Left kidney (tissue), 1 donor: ENCODE measurements at regions not wholly inside any gene's neighbourhood (a gene's known extent, or its start where the extent isn't known, plus 50 kb on each side); places are given as distances from the start of the nearest gene placed in this dataset.

ENCODE experiments used
- DNase-seq: peaks from one replicate; pipeline ENCODE4 v3.0.0-alpha.2; 2013

GRCh38 chr13:72164811-72165210, 297.8 kb upstream of the DACH1 start:
- DNase-seq = no peak

- no peak for DNase-seq
These were observed 296.7 kb upstream of the DACH1 start for GRCh38 chr13:72163678-72164077.

GRCh38 chr13:72160977-72161376, 294.0 kb upstream of the DACH1 start:
- no peak for DNase-seq

GRCh38 chr13:72156760-72157159, 289.8 kb upstream of the DACH1 start:
- DNase-seq = no peak

- no peak for DNase-seq
These were observed 286.3 kb upstream of the DACH1 start for GRCh38 chr13:72153272-72153671.

GRCh38 chr13:72151241-72151640, 284.2 kb upstream of the DACH1 start:
- DNase-seq = peak; percentile 1

GRCh38 chr13:72150502-72150901, 283.5 kb upstream of the DACH1 start:
- no peak for DNase-seq

GRCh38 chr13:72149701-72150100, 282.7 kb upstream of the DACH1 start:
- no peak for DNase-seq

GRCh38 chr13:72146816-72147215, 279.8 kb upstream of the DACH1 start:
- no peak for DNase-seq

GRCh38 chr13:72145383-72145782, 278.4 kb upstream of the DACH1 start:
- DNase-seq = no peak

- no peak for DNase-seq
These were observed 277.6 kb upstream of the DACH1 start for GRCh38 chr13:72144636-72145035.

GRCh38 chr13:72141855-72142519, 275.0 kb upstream of the DACH1 start:
- DNase-seq = no peak

- DNase-seq = no peak
These were observed 272.2 kb upstream of the DACH1 start for GRCh38 chr13:72139192-72139591.

GRCh38 chr13:72132075-72132474, 265.1 kb upstream of the DACH1 start:
- DNase-seq = no peak

- DNase-seq = no peak
These were observed 262.1 kb upstream of the DACH1 start for GRCh38 chr13:72129117-72129516.

GRCh38 chr13:72127031-72127430, 260.0 kb upstream of the DACH1 start:
- DNase-seq = no peak

GRCh38 chr13:72126424-72126823, 259.4 kb upstream of the DACH1 start:
- DNase-seq = no peak

- no peak for DNase-seq
These were observed 258.6 kb upstream of the DACH1 start for GRCh38 chr13:72125561-72125960.

- DNase-seq = no peak
These were observed 255.8 kb upstream of the DACH1 start for GRCh38 chr13:72122661-72123255.

- DNase-seq = no peak
These were observed 254.5 kb upstream of the DACH1 start for GRCh38 chr13:72121466-72121865.

GRCh38 chr13:72120632-72121031, 253.6 kb upstream of the DACH1 start:
- DNase-seq = no peak

GRCh38 chr13:72113931-72114330, 246.9 kb upstream of the DACH1 start:
- DNase-seq = no peak

- no peak for DNase-seq
These were observed 246.1 kb upstream of the DACH1 start for GRCh38 chr13:72113076-72113475.

GRCh38 chr13:72112216-72112615, 245.2 kb upstream of the DACH1 start:
- DNase-seq = no peak
